ACHN (cell line): ENCODE measurements at regions not wholly inside any gene's neighbourhood (a gene's known extent, or its start where the extent isn't known, plus 50 kb on each side); places are given as distances from the start of the nearest gene placed in this dataset.
"Not testable (repeated sequence)": the region's sequence is repeated elsewhere in the genome, so short reads cannot be mapped to it uniquely, and the experiment has no call there.

ENCODE experiments used
- DNase-seq: peaks from one replicate; pipeline ENCODE4 v3.0.0-alpha.2; 2015
- in situ Hi-C: cut with HindIII; loops from 2 replicates; pipeline ENCODE4 v1.10.0; 2017; ENCODE audit warnings: low sequenced_read_pairs, low pct_ligation_motif_present, low pct_unique_long_range_greater_than_20kb

DNA sequence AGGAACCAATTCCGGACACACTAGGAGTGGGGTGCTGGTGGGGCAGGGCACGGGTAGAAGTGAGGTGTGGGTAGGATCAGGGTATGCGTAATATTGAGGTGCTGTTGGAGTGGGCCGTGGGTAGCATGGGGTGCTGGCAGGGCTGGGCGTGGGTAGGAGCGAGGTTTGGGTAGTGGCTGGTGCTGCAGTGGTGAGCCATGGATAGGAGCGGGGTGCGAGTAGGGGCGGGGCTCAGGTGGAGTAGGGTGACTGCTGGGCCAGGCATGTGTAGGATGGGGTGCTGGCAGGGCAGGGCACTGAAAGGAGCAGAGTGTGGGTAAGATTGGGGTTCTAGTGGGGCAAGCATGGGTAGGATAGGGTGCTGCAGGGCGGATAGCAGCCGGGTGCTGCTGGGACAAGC lies 114.2 kb upstream of the DUSP22 start:
- in situ Hi-C loops = no loop called here
- no peak for DNase-seq

DNA sequence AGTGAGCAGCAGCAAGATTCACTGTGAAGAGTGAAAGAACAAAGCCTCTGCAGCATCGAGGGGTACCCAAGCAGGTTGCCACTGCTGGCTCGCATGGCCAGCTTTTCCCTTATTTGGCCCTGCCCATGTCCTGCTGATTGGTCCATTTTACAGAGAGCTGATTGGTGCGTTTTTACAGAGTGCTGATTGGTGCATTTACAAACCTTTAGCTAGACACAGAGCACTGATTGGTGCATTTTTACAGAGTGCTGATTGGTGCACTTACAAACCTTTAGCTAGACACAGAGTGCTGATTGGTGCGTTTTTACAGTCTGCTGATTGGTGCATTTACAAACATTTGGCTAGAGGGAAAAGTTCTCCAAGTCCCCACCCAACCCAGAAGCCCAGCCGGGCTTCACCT lies 113.4 kb upstream of the DUSP22 start:
- in situ Hi-C loops, DNase-seq: not testable (repeated sequence)

DNA sequence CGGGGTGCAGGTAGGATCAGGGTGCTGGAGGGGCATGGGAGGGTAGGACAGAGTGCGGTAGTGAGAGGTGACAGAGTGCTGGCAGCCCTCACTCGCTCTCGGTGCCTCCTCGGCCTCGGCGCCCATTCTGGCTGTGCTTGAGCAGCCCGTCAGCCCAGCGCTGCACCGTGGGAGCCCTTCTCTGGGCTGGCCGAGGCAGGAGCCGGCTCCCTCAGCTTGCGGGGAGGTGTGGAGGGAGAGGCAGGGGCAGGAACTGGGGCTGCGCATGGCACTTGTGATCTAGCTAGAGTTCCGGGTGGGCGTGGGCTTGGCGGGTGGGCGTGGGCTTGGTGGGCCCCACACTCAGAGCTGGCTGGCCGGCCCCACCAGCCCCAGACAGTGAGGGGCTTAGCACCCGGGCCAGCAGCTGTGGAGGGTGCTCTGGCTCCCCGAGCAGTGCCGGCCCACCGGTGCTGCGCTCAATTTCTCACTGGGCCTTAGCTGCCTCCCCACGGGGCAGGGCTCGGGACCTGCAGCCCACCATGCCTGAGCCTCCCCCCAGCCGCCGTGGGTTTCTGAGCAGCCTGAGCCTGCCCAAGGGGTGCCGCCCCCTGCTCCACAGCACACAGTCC lies 112.8 kb upstream of the DUSP22 start:
- no peak for DNase-seq
- in situ Hi-C loops = no loop called here

DNA sequence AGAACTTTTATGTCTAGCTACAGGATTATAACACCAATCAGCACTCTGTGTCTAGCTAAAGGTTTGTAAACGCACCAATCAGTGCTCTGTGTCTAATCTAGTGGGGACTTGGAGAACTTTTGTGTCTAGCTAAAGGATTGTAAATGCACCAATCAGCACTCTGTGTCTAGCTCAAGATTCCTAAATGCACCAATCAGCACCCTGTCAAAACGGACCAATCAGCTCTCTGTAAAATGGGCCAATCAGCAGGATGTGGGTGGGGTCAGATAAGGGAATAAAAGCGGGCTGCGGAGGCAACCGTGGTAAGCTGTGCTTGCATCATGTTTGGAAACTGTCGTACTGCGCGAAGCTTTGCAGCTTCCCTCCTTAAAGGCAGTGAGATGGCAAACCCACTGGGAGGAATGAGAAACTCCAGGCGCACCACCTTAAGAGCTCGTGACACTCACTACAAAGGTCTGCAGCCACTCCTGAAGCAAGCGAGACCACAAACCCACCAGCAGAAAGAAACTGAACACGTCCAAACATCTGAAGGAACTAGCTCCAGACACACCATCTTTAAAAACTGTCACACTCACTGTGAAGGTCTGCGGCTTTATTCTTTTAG lies 112.1 kb upstream of the DUSP22 start:
- in situ Hi-C loops = not testable (repeated sequence)

DNA sequence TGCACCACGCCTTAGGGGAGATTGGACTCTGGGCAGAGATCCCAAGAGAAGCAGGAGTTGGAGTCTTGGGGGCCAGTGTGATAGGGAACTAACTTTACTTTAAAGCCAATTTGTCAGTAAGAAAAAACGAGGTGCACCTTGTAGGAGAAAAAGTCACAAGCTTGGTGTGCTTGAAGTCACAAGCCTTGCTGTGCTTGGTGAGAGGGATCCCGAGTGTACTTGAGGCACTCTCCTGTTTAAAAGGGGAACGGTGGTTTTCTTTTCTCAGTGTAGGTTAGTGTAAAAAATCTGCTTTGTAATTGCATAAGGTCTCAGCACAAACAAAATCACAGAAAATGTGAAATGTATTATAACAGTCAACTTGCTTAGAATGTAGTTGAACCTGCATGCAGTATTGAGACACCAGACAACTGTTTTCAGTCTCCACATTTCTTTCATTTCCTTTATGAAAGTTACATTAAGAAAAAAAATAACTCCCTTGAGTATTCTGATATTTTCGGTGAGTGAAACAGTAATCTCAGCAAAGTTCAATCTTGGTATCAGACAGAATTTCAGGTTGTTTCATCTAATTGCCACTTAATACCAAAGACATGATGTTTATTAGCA lies 111.1 kb upstream of the DUSP22 start:
- in situ Hi-C loops = no loop called here
- DNase-seq = no peak

More for the DNA sequence above, 112.1 kb upstream of the DUSP22 start:
- not testable (repeated sequence) for DNase-seq

DNA sequence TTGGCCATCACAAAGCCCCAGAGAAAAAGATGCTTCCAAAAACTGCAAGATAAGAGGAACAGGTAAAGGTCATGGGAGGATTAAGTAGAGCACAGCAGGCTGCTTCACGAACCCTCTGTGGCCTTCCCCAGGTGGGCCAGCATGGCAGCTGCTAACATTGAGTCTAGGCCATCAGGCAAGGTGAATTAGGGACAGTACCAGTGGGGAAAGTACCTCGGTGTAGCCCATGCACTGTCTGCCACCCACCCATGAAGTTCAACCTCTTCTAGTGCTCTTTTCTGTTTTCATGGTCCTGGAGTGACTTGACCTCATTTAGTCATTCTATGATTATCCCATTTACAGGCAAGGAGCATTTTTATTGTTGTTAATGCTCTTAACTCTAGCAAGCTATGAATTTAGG lies 108.6 kb upstream of the DUSP22 start:
- DNase-seq = no peak
- in situ Hi-C loops = no loop called here

DNA sequence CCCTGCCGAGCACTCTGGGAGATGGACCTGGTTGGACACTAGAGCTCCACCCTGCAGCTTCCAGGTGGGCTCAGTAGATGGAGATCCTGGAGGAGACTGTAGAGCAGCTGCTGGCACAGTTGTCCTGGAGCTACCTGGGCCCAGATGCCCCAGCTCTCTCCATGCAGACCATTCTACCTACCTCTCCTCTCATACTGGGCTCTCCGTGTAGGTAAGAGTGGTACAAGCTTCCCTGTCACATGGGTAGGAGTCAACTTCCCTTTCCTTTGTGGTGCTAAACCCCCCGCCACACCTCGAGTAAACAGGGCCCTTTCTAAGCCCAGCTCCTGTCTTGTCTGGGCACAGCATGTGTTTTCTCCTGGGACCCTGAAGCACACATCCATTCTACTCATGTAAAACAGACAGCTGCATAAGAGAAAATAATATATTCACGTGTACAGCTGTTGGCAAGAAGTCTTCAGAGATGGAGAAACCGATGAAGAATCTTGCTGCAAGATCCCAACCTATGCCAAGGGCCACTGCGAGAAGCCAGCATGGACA lies 108.1 kb upstream of the DUSP22 start:
- in situ Hi-C loops = no loop called here
- no peak for DNase-seq

DNA sequence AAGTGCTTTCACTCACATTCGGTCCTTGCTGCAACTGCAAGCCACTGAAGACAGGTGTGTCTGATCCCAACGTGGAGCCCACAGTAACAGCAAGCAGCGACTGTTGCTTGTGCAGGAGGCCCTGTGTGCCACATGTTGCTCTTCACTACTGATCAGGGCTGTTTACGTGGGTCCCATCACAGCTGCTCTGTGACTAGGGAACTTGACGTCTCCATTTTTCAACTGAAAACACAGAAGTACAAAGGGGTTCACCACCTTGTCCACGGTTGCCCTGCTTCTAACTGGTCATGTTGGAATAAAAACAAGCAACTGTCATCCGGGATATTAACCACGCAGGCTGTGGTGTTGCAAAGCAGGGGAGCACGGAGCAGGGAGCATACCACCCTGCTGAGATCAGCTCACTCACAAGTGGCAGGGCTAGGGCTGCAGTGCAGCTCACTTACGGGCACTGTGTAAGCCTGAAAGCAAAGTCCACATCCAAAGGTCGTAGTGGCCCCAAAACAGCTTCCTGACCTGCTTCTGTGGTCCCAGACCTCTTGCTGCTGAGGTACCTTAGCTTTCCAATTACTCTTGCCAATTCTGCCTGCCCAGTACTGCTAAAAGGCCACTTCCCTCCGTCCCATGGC lies 105.8 kb upstream of the DUSP22 start:
- no peak for DNase-seq

DNA sequence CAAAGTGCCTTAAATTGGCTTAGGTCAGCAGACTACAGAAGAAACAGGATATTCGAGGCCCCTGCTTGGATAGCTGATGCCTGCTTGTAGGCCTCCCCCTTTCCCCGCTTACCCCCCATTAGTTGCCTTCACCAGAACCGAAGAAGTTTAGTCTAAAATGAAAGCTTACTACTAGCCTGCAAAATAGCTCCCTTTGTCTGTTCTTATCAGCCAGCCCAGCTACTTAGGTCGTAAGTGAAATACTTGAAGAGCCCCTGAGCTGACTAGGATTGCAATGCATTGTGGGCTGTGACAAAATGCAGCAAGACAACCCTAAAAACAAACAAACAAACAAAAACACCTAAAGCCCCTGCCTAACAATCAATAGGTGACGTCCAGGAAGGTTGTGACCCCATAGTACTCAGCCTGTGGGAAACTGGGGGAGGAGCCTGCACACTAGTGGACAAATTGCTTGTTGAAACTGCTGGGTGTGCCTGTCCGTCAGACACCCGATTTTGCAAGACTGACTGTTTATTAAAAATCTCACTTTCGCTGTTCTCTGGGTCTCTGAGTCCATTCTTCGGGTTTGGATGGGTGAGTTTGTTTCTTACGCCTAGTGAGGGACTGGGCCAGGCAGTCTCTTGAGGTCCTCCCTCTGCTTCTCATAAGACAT lies 105.0 kb upstream of the DUSP22 start:
- DNase-seq = no peak
- in situ Hi-C loops = no loop called here

More for the DNA sequence above, 105.8 kb upstream of the DUSP22 start:
- in situ Hi-C loops = no loop called here

DNA sequence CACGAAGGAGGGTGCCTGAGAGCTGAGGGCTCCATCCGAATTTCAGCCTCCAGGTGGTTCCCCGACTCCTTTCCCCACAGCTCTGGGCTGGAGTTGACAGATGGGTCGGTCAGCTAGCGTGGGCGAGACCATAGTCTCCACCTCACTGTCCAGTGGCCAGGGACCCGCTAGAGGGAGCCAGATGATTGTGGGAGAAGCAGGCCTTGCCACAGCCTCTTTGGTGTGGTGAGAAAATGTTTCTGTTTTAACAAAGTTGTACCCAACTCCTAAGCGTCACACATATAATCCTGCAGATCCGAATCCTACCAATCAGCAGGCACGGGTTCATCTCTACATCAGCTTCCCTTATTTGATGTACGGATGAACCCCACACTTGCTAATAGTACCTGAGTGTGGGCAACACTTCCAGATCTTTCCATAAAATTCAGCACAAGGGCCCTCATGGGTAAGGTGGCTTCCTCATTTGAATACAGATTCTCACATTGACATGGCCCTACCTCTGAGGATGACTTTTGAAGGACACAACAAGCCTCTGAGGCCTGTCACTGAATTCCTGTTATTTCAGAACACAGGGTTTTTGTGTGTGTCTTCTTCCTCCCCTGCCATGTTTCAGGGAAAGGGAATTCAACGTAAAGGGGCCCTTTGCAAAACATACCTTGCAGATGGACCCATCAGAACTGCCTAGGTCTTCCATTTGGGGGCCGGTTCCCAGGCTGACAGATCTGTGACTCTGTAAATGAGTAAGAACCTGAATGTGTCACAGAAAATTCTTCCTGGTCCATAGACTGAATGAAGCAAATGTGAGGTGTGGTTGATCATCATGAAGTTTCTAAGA lies 103.2 kb upstream of the DUSP22 start:
- in situ Hi-C loops = no loop called here
- DNase-seq = peak; percentile 86

DNA sequence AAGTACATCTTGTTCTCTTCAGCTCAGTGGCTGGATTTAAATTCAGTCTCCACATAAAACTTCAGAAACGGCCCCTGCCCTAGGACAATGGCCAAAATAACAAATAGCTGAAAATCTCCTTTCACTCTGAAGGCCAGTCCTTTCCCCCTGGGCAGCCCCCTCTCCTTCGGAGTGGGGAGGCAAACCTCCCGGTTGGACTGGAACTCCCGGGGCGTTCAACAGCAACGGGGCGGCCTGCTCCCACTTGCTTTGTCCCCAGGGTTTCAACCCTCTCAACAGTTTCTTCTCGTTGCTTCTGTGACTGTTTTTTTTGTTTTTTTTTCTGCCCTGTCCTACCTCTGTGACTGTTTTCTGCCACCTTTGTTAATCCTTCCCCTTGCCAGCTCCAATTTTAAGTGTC lies 102.6 kb upstream of the DUSP22 start:
- DNase-seq = no peak
- in situ Hi-C loops = no loop called here

DNA sequence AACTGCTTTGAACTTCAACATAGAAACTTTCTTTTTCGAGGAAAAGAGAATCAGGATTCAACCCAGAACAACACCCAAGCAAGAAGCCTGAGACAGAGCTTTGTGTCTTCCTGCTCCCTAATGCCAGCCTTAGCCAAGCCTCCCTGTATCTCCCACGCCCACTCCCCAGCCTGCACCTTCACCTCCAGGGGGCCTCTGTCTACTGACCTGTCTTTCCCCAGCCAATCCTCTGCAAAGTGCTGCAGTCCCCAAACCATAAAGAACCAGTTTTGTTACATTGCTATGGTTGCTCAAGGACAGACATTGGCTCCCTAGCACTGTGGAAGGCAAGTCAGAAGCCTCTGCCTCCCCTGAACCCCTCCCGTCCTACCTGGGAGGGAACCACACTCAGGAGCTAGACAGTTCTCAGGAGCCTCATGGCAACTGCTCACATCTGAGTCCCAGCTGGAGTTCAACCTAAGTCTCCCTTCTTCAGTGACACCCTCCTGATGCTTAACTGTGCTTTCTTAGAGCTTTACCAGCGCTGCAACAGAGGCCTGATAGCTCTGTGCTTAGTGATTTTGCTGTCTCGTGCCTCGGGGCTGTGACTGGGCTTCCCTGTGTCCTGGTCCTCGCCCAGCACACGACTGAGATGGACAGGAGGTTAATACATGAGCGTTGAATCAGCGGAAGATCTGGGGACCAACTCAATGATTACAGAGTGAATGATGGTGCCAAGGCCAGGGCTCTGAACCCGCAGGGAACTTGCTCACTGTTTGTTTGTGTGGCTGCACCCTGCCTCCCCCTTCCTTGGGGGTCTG lies 101.5 kb upstream of the DUSP22 start:
- no peak for DNase-seq
- in situ Hi-C loops = no loop called here

DNA sequence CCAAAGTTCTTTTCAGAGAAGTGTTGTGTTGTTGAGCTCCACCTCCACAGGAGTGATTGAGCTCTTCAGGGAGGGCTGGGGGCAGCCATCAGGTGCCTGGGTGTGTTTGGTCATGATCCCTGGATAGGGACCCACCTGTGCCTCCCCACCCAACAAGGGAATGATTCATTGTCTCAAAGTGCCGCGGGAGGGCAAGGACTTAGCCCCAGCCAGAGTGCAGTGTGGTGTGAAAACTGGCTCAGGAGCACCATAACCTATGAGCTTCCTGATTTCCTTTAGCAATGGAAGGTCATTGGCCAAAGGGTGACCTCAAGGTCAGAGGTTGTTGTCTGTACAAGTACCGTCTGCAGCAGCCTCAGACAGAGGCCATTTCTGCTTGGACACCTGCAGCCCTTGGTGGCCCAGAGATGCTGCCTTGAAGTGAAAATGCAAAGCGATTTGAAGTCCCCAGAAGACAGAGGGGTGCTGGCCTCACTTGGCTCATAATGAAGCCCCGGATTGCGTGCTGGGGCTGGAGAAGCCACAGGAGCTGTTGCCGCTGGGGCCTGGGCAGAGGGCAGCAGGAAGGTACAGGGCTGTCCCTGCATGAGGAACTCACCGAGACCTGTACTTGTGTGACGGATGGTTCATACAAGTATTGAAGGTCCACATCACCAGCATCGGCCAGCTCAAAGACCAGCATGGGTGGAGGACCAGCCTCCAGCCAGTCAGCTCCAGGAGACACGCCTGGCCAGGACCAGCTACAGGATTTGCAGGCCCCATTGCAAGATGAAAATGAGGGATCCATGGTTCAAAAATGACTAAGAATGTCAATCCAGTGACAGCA lies 100.6 kb upstream of the DUSP22 start:
- DNase-seq = no peak
- in situ Hi-C loops = no loop called here

DNA sequence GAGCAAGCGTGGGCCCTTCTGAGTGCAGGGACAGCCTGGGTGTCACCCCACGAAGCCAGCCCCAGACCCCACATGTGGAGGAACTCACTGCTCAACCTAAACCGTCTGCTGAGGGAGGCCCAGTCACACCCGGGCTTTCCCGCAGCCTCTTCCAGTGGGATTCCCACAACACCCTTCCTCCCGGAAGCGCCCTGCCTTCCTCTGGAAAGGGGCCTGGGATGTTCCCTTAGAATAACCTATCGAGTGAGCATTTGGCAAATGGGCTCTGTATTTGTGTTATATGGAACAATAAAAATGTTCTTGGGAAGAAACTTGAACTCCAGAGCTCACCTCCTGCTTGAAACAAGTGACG lies 100.0 kb upstream of the DUSP22 start:
- DNase-seq = no peak
- in situ Hi-C loops = no loop called here

DNA sequence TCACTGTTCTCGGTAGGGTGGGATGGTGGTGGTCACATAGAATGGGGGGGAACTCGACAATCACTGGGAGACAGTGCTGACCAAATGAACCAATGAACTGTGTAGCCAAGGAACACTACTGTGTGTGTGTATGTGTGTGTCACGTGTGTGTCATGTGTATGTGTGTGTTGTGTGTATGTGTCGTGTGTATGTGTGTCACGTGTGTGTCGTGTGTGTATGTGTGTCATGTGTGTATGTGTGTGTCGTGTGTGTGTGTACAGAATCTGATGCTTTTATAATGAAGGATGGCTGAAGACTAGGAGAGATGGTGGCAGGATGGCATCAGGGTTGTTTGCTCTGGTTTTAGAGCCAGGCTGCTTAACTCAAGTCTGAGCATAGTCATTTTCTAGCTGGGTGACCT lies 99.1 kb upstream of the DUSP22 start:
- DNase-seq = no peak
- in situ Hi-C loops = no loop called here

DNA sequence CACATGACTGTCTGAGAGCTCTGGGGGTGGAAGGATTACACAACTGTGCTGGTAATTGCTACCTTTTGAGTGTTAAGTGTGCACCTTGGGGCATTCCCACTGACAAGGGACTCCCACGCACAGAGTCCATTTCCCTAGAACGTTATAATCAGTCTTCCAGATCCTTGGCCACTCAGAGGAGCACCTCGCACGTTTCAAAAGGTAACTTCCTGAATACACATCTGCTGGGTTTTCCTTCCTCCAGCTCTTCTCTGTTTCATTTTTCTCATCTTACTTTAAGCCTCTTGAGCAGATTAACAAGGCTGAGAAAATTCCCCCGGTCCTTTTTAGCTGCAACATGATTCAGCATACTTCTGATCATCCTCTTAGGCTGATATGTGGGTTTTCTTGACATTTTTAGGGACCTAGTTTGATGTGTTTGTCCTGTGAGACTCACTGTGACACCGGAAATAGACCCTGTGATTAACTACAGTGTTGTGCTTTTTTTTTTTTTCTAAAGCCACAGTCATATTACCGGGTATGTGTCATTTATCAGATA lies 98.4 kb upstream of the DUSP22 start:
- in situ Hi-C loops = no loop called here
- DNase-seq = no peak
